Esophagus squamous epithelium (tissue), 4 donors: ENCODE measurements at regions not wholly inside any gene's neighbourhood (a gene's known extent, or its start where the extent isn't known, plus 50 kb on each side); places are given as distances from the start of the nearest gene placed in this dataset.

Experiments
- POLR2A ChIP-seq, 4 donors: fragments of 450-650 bp; IDR thresholded peaks; one replicate each; pipeline ENCODE4 v1.6.1; 2017; ENCODE audit warnings: antibody characterized with exemption in 4 of 4, mild to moderate bottlenecking in 4 of 4, moderate library complexity in 3 of 4
- TF ChIP-seq, protein P1 (sequence below), 6 experiments: fragments of 450-650 bp in 4 of 6; fragments of 200-600 bp in 2 of 6; sonication (generic) in 2 of 6; IDR thresholded peaks; one replicate each; pipeline ENCODE4 v1.5.1; 2016 to 2019; ENCODE audit warnings: antibody characterized with exemption in 6 of 6, mild to moderate bottlenecking in 4 of 6, moderate library complexity in 4 of 6

DNA sequence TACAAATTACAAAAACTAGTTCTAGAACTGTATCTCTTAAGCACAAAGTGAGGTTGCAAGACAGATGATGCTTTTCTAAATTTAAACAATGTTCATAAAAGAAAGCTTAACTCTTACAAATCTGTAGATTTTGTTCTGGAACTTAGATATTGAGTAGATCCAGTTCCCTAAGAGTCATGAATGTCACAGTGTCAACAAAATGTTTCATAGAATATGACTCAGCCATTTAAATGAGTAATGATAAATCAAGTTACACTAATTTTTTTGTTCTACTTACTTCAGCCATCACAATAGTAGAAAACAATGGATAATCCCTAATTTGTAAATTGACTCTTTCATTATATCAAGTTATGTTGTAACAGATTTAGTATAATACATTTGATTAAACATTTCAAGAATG lies 239.7 kb downstream of the MEF2C start:
- TF ChIP-seq, protein P1, sequence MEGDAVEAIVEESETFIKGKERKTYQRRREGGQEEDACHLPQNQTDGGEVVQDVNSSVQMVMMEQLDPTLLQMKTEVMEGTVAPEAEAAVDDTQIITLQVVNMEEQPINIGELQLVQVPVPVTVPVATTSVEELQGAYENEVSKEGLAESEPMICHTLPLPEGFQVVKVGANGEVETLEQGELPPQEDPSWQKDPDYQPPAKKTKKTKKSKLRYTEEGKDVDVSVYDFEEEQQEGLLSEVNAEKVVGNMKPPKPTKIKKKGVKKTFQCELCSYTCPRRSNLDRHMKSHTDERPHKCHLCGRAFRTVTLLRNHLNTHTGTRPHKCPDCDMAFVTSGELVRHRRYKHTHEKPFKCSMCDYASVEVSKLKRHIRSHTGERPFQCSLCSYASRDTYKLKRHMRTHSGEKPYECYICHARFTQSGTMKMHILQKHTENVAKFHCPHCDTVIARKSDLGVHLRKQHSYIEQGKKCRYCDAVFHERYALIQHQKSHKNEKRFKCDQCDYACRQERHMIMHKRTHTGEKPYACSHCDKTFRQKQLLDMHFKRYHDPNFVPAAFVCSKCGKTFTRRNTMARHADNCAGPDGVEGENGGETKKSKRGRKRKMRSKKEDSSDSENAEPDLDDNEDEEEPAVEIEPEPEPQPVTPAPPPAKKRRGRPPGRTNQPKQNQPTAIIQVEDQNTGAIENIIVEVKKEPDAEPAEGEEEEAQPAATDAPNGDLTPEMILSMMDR (IDR thresholded peaks at IDR 0.05): no peak
- TF ChIP-seq POLR2A (IDR thresholded peaks at IDR 0.05): no peak
